SU-DHL-6 (cell line): ENCODE measurements at regions not wholly inside any gene's neighbourhood (a gene's known extent, or its start where the extent isn't known, plus 50 kb on each side); places are given as distances from the start of the nearest gene placed in this dataset.

Experiments used
- H2AFZ ChIP-seq: fragments of 200-600 bp; sonication (generic); 2 replicates; pipeline ENCODE4 v1.6.1; 2014; ENCODE audit warnings: low read depth, mild to moderate bottlenecking, moderate library complexity, mixed read lengths, antibody characterized with exemption, low read length; ENCODE audit not compliant: severe bottlenecking
- H3F3A ChIP-seq: fragments of 200-600 bp; shearing (Covaris generic); 2 replicates; pipeline ENCODE4 v1.6.0; 2016; ENCODE audit warnings: antibody characterized with exemption, mild to moderate bottlenecking; ENCODE audit not compliant: insufficient read depth
- H3K27ac ChIP-seq: fragments of 200-600 bp; sonication (generic); 2 replicates; pipeline ENCODE4 v1.5.1; 2016; ENCODE audit warnings: low read depth, mild to moderate bottlenecking, low read length, moderate library complexity, mixed read lengths
- H3K27me3 ChIP-seq: fragments of 200-600 bp; sonication (generic), shearing (Covaris generic); 2 replicates; pipeline ENCODE4 v1.6.0; 2014; ENCODE audit warnings: mild to moderate bottlenecking, low read length
- H3K36me3 ChIP-seq: fragments of 200-600 bp; sonication (generic); 2 replicates; pipeline ENCODE4 v1.6.1; 2014; ENCODE audit warnings: mild to moderate bottlenecking, low read length, mixed read lengths
- H3K4me2 ChIP-seq: fragments of 300-600, 200-600 bp; shearing (Covaris generic), sonication (generic); 2 replicates; pipeline ENCODE4 v1.6.0; 2014; ENCODE audit warnings: low read length, low read depth, mild to moderate bottlenecking; ENCODE audit not compliant: poor library complexity, severe bottlenecking
- H3K4me3 ChIP-seq: fragments of 200-600 bp; sonication (generic); 2 replicates; pipeline ENCODE4 v1.5.1; 2014; ENCODE audit warnings: antibody characterized with exemption, low read length, mild to moderate bottlenecking, mixed read lengths; ENCODE audit not compliant: insufficient read depth, poor library complexity, severe bottlenecking
- H3K79me2 ChIP-seq: fragments of 200-600 bp; sonication (generic); 2 replicates; pipeline ENCODE4 v1.6.1; 2014; ENCODE audit warnings: mild to moderate bottlenecking, low read length, moderate library complexity; ENCODE audit not compliant: insufficient read depth
- H3K9ac ChIP-seq: fragments of 200-600 bp; sonication (generic); 2 replicates; pipeline ENCODE4 v1.7.0; 2014; ENCODE audit warnings: mild to moderate bottlenecking, low read length
- H3K9me2 ChIP-seq: fragments of 200-600 bp; sonication (generic); replicated peaks from 2 replicates; pipeline ENCODE4 v1.6.1; 2014; ENCODE audit warnings: low read length; ENCODE audit not compliant: insufficient read depth
- H3K9me3 ChIP-seq: fragments of 200-600 bp; sonication (generic); 2 replicates; pipeline ENCODE4 v1.6.1; 2014; ENCODE audit warnings: low read length, mixed read lengths; ENCODE audit not compliant: insufficient read depth
- H4K20me1 ChIP-seq: fragments of 200-600 bp; sonication (generic); 2 replicates; pipeline ENCODE4 v1.6.1; 2014; ENCODE audit warnings: low read depth, mild to moderate bottlenecking, antibody characterized with exemption, low read length, moderate library complexity, mixed read lengths
- EZH2phosphoT487 ChIP-seq: fragments of 200-600 bp; sonication (generic), shearing (Covaris generic); conservative IDR thresholded peaks from 2 replicates; pipeline ENCODE4 v1.6.1; 2018; ENCODE audit warnings: mild to moderate bottlenecking, antibody characterized with exemption, low read length, moderate library complexity, mixed read lengths
- TF ChIP-seq, protein P1 (sequence below): fragments of 200-600 bp; sonication (generic); IDR thresholded peaks from one replicate; pipeline ENCODE4 v1.5.1; 2017; ENCODE audit warnings: antibody characterized with exemption, mild to moderate bottlenecking, low read length, moderate library complexity; ENCODE audit not compliant: insufficient read depth, poor library complexity, severe bottlenecking

GRCh38 chrX:118249146-118249545 is 96.8 kb upstream of the WDR44 start:
- Histone ChIP-seq H3K27me3 (no peaks in the 10 kb centered on the region), H3K9ac (no peak overlapping the region), H3K9me2 (no peaks in the 10 kb centered on the region), H4K20me1 (no peaks in the 10 kb centered on the region), H3K36me3 (no peaks in the 10 kb centered on the region), H3K79me2 (no peaks in the 10 kb centered on the region), H3K4me2 (no peak overlapping the region), H3K9me3 (no peaks in the 10 kb centered on the region), H3K27ac (no peak overlapping the region), H3K4me3 (no peak overlapping the region), H2AFZ (no peak overlapping the region), H3F3A (no peaks in the 10 kb centered on the region)
- TF ChIP-seq, protein P1, sequence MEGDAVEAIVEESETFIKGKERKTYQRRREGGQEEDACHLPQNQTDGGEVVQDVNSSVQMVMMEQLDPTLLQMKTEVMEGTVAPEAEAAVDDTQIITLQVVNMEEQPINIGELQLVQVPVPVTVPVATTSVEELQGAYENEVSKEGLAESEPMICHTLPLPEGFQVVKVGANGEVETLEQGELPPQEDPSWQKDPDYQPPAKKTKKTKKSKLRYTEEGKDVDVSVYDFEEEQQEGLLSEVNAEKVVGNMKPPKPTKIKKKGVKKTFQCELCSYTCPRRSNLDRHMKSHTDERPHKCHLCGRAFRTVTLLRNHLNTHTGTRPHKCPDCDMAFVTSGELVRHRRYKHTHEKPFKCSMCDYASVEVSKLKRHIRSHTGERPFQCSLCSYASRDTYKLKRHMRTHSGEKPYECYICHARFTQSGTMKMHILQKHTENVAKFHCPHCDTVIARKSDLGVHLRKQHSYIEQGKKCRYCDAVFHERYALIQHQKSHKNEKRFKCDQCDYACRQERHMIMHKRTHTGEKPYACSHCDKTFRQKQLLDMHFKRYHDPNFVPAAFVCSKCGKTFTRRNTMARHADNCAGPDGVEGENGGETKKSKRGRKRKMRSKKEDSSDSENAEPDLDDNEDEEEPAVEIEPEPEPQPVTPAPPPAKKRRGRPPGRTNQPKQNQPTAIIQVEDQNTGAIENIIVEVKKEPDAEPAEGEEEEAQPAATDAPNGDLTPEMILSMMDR, result no peak
- TF ChIP-seq EZH2phosphoT487, result no peak

DNA sequence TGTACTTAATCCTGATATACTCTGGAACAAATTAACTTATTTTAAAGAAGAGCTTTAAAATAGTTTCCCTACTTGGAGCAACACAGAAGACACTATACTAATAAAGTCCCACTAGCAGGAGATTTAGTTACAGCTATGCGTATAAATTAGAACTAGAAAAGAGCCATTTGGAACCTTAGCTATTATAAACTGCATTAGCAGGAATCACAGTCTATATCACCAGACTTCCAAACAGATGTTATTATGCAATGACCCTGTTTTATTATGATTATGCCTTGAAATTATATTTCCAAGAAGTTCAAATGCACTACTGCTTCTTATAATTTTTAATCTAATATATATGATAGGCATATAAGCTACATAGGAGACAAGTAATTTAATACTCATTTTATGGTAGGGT is 95.5 kb upstream of the WDR44 start:
- TF ChIP-seq, protein P1, result no peak
- TF ChIP-seq EZH2phosphoT487, result no peak
- Histone ChIP-seq H2AFZ (no peak overlapping the region), H3K27ac (no peak overlapping the region), H3F3A (no peaks in the 10 kb centered on the region), H3K9ac (no peak overlapping the region), H3K4me3 (no peak overlapping the region), H3K27me3 (no peaks in the 10 kb centered on the region), H3K9me2 (no peaks in the 10 kb centered on the region), H3K4me2 (no peak overlapping the region), H3K36me3 (no peaks in the 10 kb centered on the region), H3K9me3 (no peaks in the 10 kb centered on the region), H3K79me2 (no peaks in the 10 kb centered on the region), H4K20me1 (no peaks in the 10 kb centered on the region)

GRCh38 chrX:118251271-118251670 is 94.6 kb upstream of the WDR44 start:
- Histone ChIP-seq H4K20me1 (no peaks in the 10 kb centered on the region), H3K4me3 (no peak overlapping the region), H3K27ac (no peak overlapping the region), H3K36me3 (no peaks in the 10 kb centered on the region), H3F3A (no peaks in the 10 kb centered on the region), H3K27me3 (no peaks in the 10 kb centered on the region), H3K4me2 (no peak overlapping the region), H3K79me2 (no peaks in the 10 kb centered on the region), H3K9me2 (no peaks in the 10 kb centered on the region), H2AFZ (no peak overlapping the region), H3K9ac (no peak overlapping the region), H3K9me3 (no peaks in the 10 kb centered on the region)
- TF ChIP-seq EZH2phosphoT487, result no peak
- TF ChIP-seq, protein P1, result no peak

- Histone ChIP-seq H3K9ac (no peak overlapping the region), H2AFZ (no peak overlapping the region), H4K20me1 (no peaks in the 10 kb centered on the region), H3K9me2 (no peaks in the 10 kb centered on the region), H3K36me3 (no peaks in the 10 kb centered on the region), H3K79me2 (no peaks in the 10 kb centered on the region), H3F3A (no peaks in the 10 kb centered on the region), H3K4me2 (no peak overlapping the region), H3K4me3 (no peak overlapping the region), H3K27ac (no peak overlapping the region), H3K9me3 (no peaks in the 10 kb centered on the region), H3K27me3 (no peaks in the 10 kb centered on the region)
- TF ChIP-seq EZH2phosphoT487, result no peak
- TF ChIP-seq, protein P1, result no peak
Observed at GRCh38 chrX:118252967-118253366, 92.9 kb upstream of the WDR44 start.
